IPS DF 4.7 (cell line): ENCODE measurements at regions not wholly inside any gene's neighbourhood (a gene's known extent, or its start where the extent isn't known, plus 50 kb on each side); places are given as distances from the start of the nearest gene placed in this dataset.
"Not testable (repeated sequence)": the region's sequence is repeated elsewhere in the genome, so short reads cannot be mapped to it uniquely, and the experiment has no call there.

ENCODE experiments used
- DNase-seq: peaks from one replicate; pipeline ENCODE4 v3.0.0-alpha.2; 2013; ENCODE audit warnings: low spot score; ENCODE audit errors: extremely low read depth

DNA sequence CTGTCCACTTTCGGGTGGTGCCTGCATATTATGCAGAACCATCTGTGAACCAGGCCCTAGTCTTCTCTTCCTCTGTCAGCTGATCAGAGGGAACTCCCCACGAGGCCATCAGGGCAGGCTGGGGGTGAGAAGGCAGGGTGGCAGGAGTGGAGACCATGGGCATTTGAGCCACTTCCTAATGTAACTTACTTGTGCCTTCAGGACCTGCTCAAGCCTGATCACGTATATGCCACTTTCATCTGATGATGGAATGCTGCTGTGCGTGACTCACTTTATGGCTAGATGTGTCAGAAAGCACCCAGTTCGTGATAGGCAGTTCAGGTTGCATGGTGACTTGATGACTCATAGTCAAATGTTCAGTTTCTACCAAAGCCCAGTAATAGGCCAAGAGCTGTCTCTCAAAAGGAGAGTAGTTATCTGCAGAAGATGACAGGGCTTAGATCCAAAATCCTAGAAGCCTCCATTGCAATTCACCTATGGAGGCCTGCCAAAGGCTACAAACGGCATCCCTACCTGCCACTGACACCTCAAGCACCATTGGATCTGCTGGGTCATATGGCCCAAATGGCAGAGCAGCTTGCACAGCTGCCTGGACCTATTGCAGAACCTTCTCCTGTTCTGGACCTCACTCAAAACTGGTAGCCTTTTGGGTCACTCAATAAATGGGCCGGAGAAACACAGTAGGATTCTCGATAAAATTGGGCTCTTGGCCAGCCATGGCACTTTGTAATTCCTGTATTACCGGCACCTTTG is 197.7 kb upstream of the PROK2 start:
- DNase-seq, result not testable (repeated sequence)

DNA sequence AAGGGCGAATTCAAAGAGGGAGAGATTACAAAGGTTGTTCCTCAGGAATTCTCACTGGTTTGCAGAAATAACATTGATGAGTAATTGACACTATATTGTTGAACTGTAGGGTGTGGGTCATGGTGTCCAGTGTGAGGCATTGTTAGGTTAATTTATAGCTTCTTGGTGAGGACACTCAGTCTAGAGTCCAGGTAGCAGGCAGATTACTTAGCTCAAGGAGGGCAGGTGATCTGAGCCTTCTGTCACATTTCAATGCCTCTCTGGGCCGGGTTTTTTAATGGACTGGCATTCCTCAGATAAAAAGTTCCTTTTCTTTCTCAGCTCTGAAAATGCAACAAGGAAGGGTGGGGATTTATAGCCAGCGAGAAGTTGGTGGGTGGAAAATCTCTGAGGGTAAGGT is 194.2 kb upstream of the PROK2 start:
- no peak for DNase-seq

DNA sequence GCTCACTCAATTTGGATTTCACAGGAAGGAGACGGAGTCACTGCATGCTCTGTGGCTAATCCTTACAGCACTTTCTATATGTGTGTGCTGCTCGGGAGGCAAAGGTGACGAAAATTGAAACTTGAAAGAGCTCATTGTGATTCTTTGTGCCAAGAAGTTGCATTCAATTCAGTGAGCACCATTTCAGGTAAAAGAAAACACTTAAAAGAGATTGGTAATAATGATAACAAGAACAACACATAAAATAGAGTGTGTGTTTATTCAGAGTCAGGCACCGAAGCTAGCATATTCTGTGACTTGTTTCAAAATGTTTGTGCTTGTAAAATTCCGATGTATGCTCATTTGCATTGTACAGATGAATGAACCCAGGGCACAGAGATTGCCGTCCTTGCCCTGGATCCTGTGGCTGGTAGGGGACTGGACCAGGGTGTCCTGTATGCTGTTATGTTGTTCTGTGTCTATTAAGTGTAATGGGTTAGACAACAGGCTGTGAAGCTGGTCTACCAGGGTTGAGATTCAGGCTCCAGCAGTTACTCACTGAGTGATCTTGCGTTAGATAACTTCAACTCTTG is 193.3 kb upstream of the PROK2 start:
- no peak for DNase-seq

DNA sequence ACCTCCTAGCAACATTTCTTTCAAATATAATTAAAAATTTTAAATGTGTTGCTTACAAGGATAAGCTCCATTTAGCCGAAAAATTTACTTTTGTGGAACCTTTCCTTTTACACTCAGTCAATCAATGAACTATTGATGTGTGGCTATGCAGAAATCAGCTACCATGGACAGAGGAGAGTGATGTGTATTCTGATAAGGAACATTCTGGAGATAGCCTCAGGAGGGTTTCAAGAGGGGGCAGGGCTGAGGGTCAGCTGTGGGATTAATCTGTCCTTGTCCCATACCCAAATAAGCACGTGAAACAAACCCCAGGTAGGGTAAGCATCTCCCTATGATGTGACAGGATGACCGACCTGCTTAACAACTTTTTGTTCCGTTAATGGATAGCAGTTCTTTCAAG is 192.6 kb upstream of the PROK2 start:
- DNase-seq, result no peak

DNA sequence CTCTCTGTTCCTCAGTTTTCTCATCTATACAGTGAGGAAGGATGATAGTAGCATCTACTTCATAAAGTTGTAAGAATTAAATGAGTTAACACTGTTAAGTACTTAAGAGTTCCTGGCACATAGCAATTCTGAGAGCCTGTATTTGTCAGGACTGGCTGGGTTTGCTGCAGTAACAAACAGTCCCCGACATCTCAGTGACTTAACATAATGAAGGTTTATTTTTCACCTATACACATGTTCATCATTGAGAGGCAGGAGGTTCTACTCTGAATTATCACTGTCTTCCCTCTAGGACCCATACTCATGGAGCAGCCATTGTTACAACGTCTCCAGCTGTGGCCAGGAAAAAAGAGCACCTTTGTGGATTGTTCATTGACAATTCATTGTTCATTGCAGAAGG is 190.6 kb upstream of the PROK2 start:
- no peak for DNase-seq

DNA sequence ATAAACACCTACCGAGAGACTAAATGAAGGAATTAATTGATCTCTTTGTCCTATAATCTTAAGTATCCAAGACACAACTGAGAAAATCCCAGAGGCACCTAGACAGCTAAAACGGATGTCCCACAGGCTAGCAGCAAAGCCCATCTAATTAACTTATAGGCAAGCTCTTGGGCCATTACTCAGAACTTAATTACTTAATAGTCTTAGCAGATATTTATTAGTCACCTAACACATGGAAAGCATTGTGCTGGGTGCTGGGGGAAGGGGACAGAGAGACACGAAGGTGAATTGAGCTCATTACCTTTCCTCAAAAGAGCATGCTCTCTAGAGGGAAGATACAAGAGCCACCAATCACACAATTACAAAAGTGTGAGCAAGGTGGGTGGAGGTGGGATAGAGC is 189.8 kb upstream of the PROK2 start:
- DNase-seq, result no peak

DNA sequence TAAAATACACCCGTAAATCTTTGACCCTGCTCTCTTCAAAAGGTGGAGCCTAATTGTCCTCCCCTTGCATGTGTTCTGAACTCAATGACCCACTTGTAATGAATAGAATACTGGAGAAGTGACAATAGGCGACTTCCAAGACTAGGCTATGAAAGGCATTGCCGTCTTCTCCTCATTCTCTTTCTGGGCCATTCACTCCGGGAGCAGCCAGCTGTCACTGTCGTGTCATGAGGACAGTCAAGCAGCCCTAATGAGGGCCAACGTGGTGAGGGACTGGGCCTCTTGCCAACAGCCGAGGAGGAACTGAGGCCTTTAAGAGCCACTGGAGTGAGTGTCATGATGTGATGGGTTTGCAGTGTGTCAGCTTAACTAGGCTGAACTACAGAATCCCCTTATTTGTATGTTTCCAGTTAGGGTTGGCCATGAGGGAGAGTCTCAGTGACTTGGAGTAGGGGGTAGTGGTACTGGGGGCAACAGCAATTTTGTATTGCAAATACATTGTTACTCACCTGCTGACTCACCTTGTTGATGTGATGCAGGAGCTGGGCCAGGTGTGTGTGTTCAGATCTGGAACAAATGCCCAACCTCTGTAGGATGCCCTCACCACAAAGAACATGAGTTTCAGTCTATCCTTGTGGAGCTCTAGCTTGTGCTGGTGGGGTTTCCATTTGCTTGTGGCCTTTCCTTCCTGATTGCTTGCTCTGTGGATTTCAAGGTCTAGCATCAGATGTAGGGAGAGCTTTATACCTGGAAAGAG is 188.5 kb upstream of the PROK2 start:
- no peak for DNase-seq

DNA sequence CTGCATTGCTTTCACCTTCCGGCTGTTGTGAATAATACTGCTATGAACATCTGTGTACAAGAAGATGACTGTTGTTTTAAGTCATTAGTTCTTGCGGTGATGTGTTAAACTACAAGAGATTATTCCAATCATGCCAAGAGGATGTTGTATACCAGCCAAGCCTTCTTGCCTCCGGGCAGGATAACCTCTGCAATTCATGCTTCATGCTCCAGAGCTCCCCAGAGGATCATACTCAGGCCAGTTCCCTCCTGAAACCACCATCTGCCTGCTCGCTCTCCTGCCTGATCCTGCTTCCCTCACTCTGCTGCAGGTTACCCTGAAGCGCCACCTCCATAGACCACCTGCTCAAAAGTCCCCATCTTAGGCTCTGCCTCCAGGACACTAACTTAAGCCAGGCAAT is 187.1 kb upstream of the PROK2 start:
- no peak for DNase-seq

DNA sequence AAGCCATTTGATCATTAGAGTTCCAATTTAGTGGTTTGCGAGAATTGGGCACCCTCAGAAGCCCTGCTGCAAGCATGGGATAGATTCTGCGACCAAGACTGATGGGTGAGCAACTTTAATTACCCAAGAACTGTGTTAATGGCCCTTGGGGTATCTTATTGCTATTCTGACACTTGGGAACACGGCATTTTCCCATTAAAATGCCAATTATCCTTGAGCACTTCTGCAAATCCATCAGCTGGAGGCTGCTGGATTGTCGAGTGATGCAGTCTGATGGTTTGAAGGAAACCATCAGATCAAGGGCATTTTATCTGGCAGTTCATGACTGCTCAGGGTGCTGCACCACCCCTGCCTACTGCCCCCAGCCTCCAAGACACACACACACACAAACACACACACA is 183.6 kb upstream of the PROK2 start:
- no peak for DNase-seq

DNA sequence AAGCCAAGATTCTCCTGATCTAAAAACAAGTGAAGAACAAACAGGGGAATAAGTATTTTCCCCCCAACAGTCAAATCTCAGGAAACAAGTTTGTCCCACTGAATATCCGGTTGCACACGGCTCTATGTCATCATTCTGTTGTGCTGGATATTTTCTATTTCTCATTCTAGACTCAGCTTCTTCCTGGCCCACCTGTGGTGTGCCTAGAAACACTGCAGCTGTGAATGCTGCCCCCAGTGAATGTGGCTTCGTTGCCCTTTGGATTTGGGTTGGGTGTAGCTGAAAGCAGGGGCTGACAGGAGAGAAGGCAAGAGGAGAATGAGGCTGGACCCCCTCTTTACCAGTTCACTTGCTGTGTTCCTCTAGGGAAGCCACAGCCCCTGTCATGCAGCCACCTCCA is 181.2 kb upstream of the PROK2 start:
- DNase-seq, result no peak

DNA sequence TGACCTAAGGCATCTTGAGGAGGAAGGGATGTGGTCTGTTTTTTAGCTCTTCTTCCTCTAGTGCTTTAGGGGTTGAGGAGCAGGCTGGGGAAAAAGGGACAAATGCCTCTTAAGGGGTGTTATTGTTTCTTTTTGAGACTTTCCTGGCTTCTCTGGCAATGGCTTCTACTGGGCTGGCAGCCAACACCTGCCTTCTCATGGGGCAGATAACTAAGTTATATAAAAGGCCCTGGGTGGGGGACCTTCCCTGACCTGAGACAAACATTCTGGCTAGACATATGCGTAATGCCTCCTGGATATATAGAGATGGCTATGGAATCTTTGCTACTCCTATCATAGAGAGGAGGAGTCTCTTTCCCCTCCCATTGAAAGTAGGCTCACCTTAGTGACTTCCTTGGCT is 179.2 kb upstream of the PROK2 start:
- DNase-seq, result no peak

DNA sequence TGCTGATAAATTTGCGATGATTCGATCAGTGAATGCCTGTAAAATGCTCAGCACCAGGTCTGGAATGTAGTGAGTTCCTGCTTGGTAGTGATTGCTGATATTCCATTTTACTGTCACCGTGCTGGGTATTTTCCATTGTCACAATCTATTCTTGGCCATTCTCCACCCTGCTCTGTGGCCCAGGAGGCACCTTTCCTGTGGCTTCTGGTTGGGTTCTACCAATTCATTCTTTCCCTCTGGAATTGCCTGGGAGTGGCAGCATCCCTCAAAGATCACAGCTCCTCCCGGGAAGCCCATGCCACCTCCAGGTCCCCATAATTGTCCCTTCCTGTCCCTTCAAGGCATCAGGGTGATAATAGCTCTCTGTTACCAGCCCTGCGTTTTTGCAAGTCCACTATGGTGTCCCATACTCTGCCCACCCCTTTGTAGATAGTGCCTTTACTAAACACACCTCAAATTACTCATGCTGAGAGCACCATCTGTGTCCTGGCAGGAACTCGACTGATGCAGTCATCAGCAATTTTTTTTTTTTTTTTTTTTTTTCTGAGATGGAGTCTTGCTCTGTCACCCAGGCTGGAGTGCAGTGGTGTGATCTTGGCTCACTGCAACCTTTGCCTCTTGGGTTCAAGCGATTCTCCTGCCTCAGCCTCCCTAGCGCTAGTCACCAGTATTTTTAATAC is 177.8 kb upstream of the PROK2 start:
- DNase-seq, result no peak

DNA sequence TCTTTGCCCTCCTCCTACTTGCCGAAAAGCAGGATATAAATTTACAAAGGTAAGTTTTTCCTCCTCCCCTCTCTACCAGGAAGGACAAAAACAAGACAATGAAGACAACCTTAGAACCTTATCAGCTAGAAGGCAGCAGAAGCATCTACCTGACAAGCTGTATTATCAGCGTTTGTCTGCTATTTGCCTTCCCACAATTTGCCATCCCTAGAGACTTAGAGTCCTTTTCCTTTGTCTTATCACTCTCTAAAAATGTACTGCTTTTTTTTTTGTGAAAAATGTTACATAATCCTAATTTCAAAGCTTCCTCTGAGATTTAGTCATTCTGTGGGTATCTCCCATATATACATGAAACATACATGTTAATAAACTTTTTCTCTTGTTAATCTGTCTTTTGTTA is 176.9 kb upstream of the PROK2 start:
- no peak for DNase-seq

DNA sequence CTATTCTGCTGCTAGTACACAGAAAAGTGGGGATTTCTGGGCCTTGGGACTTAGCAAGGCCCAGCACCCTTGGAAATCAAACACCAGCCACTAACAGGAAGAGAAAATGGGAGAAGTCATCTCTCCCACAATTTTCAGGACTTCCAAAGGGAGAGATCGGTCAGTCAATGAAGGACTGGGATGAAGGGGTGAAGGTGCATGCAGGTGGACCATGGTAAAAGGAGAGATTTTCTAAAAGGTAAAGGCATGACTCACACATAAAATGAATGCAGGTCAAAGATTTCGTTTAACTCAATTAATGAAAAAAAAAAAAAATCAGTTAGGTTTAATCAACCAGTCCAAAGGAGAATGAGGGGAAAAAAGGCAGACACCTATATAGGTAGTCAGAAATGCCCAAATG is 176.4 kb upstream of the PROK2 start:
- DNase-seq, result no peak

DNA sequence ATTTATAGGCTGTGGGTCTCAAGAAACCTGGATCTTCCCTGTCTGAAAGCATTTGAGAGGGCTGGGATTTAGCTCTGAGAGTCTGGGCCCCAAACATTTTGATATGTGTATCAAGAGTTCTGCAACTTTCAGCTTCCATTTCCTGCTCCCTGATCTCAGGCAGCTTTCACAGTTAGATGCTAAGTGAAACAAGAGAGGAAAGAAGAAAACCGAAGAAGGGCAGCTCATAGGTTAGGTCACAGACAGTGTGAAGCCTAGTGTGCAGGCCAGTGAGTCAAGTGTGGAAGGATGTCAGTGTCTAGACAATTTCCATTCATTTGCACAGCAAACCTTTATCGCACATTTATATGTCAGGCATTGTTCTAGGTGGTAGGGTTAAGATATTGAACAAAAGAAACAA is 173.6 kb upstream of the PROK2 start:
- no peak for DNase-seq

DNA sequence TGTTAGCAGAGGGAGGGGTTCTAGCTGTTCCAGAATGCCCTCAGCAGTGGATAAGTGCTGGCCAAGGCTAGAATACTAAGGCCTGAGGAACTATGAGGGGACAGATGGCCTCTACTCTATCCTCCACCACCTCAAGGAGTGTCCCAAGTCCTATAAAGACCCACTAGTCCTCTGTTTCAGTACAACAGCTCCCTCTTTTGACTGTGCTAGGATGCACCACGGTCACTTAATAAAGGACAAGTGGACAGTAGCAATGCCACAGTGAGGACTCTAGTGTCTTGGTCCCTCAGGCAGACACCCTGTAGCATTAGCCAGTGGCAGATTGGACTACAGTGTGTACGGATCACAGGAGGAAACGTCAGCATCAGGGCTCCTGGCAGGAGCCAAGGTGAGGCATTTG is 171.8 kb upstream of the PROK2 start:
- DNase-seq, result no peak

DNA sequence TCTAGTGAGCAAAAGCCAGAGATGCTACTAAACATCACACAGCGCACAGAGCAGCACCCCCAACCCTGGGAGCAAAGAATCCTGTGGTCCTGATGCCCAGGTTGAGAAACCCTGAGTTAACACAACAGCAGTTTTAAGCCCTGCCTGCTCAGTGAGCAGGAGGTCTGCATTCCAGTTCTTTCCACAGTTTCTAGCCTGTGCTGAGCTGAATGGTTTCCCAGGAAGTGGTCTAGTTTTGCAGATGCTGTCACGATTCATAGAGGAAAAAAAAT is 171.1 kb upstream of the PROK2 start:
- DNase-seq, result no peak

DNA sequence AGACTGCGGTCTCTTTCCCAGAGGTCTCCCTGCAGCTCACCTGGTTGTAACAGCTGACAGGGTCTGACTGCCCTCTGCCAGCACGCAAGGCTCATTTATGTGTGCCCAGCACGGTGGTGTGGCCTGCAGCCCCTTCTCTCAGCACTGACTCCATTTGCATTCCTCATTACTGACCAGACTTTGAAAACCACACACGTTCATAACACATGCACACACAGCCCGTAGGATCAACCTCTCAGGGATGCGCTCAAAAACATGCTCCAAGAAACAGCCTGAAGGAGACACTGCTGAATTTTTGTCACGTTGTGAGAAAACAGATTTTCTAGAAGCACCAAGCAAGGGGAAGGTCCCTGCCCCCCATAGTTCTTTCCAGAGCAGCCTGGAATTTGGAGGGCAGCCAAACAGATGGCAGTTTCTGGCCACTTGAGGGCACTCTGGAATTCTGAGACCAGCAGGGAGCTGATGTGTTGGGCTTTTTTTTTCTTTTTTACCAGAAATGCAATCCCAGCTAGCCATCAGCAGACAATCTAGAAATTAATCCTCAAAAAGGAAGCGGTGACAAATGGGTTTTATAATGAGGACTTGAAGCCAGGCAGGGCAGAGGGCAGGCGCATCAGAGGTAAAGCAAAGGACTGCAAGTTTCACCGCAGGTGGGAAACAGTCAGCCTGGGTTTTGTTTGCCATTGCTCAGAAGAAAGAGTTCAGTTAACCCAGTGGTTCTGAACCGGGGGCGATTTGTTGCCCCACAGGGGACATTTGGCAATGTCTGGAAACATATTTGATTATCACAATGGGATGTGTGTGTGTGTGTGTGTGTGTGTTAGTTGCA is 170.5 kb upstream of the PROK2 start:
- peak; percentile 53 for DNase-seq

DNA sequence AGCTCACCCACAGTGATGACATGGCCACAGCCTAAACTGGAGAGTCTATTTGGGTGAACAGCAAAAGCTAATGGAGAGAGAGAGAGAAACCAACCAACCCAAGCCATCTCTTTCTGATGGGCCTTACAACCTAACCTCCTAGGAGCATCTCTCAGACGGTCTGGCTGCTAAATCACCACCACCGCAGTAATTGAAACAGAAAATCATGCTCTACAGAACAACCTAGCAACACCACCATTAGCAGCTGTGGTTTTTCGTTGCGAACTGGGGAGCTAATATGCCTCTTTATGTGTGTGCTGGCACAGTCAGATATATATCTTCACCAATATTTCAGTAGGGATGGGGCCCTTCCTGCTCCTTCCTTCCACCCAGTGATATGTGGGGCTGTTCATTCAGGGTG is 166.9 kb upstream of the PROK2 start:
- no peak for DNase-seq

DNA sequence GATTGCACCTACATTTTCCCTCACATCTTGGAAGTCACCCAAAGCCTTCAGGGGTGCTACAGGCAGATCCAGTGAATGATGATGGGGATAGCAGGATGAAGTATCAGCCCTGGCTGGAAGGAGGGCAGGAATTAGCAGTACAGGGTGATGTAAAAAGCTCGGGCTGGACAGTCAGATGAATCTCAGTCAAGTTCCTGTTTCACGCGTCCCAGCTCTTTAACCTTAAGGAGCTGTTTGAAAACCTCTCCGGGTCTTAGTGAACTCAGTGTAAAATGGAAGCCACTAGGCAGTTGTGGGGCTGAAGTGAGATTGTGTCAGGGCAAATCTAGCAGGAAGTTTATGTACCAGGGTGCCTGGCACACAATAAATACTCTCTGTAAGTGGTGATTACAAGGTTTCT is 166.4 kb upstream of the PROK2 start:
- DNase-seq, result no peak

DNA sequence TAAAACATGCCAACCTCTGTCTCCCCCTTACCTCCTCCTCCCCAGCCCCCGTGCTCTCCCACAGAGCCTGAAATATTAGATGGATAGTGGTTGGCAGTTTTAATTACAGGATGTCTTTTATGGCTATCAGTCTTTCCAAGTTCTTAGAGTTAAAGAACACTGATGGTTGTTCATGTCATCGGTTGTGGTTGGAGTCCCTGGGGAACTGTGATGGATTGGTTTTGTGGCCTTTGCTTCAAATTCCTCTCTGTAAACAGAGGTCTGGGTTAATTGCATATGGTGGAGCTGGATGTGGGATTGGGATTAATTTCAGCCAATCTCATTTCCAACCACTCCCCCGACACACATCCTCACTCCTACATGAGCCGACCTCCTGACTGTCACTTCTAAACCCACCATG is 164.5 kb upstream of the PROK2 start:
- DNase-seq, result no peak
